ENCODE measurements at regions not wholly inside any gene's neighbourhood (a gene's known extent, or its start where the extent isn't known, plus 50 kb on each side); places are given as distances from the start of the nearest gene placed in this dataset.

DNA sequence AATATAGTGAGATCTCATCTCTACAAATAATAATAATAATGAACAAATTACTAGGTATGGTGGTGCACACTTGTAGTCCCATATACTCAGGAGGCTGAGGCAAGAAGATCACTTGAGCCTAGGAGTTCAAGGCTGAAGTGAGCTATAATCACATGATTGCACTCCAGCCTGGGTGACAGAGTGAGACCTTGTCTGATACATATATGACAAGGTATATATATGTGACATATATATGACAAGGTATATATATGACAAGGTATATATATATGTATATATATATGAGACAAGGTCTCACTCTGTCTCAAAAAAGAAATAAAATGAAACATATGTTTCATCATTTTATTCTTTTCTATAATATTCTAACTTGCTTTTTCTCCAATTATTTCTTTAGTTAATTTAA, 278.1 kb upstream of the TET2 start:
- DNase-seq, result no peak
- H3K27me3 Mint-ChIP-seq (ENCODE audit: insufficient read depth), result no peaks in the 10 kb centered on the region
- no peaks in the 10 kb centered on the region; the same call in 1 of the 2 replicates for H3K9me3 Mint-ChIP-seq
- no peaks in the 10 kb centered on the region for H3K4me1 Mint-ChIP-seq (ENCODE audit: low read depth)
- TF ChIP-seq, protein P1, sequence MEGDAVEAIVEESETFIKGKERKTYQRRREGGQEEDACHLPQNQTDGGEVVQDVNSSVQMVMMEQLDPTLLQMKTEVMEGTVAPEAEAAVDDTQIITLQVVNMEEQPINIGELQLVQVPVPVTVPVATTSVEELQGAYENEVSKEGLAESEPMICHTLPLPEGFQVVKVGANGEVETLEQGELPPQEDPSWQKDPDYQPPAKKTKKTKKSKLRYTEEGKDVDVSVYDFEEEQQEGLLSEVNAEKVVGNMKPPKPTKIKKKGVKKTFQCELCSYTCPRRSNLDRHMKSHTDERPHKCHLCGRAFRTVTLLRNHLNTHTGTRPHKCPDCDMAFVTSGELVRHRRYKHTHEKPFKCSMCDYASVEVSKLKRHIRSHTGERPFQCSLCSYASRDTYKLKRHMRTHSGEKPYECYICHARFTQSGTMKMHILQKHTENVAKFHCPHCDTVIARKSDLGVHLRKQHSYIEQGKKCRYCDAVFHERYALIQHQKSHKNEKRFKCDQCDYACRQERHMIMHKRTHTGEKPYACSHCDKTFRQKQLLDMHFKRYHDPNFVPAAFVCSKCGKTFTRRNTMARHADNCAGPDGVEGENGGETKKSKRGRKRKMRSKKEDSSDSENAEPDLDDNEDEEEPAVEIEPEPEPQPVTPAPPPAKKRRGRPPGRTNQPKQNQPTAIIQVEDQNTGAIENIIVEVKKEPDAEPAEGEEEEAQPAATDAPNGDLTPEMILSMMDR (IDR thresholded peaks at IDR 0.05), result no peak
- no peak overlapping the region for H3K4me3 Mint-ChIP-seq
- H3K36me3 Mint-ChIP-seq (ENCODE audit: low read depth), result no peaks in the 10 kb centered on the region
- H3K27ac Mint-ChIP-seq, result no peak overlapping the region

DNA sequence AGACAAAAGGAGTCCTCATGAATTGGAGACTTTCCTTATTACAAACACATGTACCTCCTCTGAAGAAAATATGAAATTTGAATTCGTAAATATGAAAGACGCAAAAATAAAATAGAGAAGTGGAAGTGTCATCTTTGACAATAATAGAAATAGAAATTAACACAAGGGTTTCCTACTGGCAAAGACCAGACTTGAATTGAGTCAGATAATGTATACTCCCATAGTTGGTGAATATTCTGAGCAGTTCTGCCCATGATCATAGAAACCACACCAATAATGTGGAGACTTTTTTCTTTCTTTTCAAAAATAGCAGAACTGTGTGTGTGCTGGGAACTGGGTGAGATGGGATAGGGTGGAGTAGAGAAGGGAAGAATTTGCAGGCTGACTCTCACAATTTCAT, 277.7 kb upstream of the TET2 start:
- DNase-seq, result no peak
- no peaks in the 10 kb centered on the region for H3K36me3 Mint-ChIP-seq (ENCODE audit: low read depth)
- no peaks in the 10 kb centered on the region for H3K27me3 Mint-ChIP-seq (ENCODE audit: insufficient read depth)
- no peak overlapping the region for H3K27ac Mint-ChIP-seq
- no peaks in the 10 kb centered on the region; the same call in 1 of the 2 replicates for H3K9me3 Mint-ChIP-seq
- H3K4me1 Mint-ChIP-seq (ENCODE audit: low read depth), result no peaks in the 10 kb centered on the region
- H3K4me3 Mint-ChIP-seq, result no peak overlapping the region
- TF ChIP-seq, protein P1 (IDR thresholded peaks at IDR 0.05), result no peak

- Mint-ChIP-seq H3K4me3 (no peak overlapping the region), H3K9me3 (no peaks in the 10 kb centered on the region; the same call in 1 of the 2 replicates), H3K4me1 (ENCODE audit: low read depth) (no peaks in the 10 kb centered on the region), H3K27ac (no peak overlapping the region), H3K36me3 (ENCODE audit: low read depth) (no peaks in the 10 kb centered on the region), H3K27me3 (ENCODE audit: insufficient read depth) (no peaks in the 10 kb centered on the region)
- DNase-seq, result no peak
- TF ChIP-seq, protein P1 (IDR thresholded peaks at IDR 0.05), result no peak
Observed at GRCh38 chr4:104869831-104870230, 276.8 kb upstream of the TET2 start.

DNA sequence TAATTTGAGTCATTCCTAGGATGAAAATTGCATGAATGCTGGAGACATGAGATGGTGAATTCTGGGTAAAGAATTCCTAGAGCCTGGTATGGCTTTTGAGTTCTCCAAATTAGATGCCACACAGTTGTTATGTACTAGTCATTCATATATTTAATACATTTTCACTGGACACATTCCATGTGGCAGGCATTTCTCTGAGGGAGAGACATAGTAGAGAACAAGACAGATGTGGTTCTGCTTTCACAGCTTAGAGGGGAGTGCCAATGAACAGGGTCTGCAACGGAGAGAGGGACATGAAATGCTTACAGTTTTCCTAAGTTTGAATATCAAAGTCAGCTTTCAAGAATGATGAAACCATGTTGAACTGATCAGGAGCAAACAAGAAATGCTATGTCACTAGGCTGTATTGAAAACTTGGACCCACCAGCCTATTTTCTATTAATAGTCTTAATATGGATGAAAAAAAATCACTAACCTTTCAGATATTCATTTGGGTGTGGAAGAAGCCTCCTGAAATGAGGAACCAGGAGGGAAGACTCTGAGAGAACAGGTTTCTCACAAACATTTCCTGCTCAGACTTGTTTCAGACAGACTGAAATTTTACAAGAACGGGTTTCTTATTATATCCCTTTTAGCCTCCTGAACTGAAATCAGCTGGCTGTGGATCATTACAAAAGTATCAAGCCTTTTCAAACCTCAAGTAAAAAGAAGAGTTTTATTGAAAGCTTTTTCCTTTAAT, 276.0 kb upstream of the TET2 start:
- TF ChIP-seq, protein P1 (IDR thresholded peaks at IDR 0.05), result no peak
- H3K27ac Mint-ChIP-seq, result no peak overlapping the region
- no peaks in the 10 kb centered on the region; the same call in 1 of the 2 replicates for H3K9me3 Mint-ChIP-seq
- no peaks in the 10 kb centered on the region for H3K27me3 Mint-ChIP-seq (ENCODE audit: insufficient read depth)
- H3K4me3 Mint-ChIP-seq, result no peak overlapping the region
- no peak for DNase-seq
- no peaks in the 10 kb centered on the region for H3K36me3 Mint-ChIP-seq (ENCODE audit: low read depth)
- H3K4me1 Mint-ChIP-seq (ENCODE audit: low read depth), result no peaks in the 10 kb centered on the region

GRCh38 chr4:104878936-104879335, 267.7 kb upstream of the TET2 start:
- Mint-ChIP-seq H3K27ac (no peak overlapping the region), H3K4me3 (no peak overlapping the region), H3K9me3 (no peaks in the 10 kb centered on the region), H3K27me3 (ENCODE audit: insufficient read depth) (no peaks in the 10 kb centered on the region), H3K4me1 (ENCODE audit: low read depth) (no peaks in the 10 kb centered on the region), H3K36me3 (ENCODE audit: low read depth) (no peaks in the 10 kb centered on the region)
- no peak for DNase-seq
- TF ChIP-seq, protein P1 (IDR thresholded peaks at IDR 0.05), result no peak
